OCI-LY3 (cell line): ENCODE measurements at regions not wholly inside any gene's neighbourhood (a gene's known extent, or its start where the extent isn't known, plus 50 kb on each side); places are given as distances from the start of the nearest gene placed in this dataset.

Experiments used
- H2AFZ ChIP-seq: fragments of 200-600, 300-600 bp; shearing (Covaris generic); 2 replicates; pipeline ENCODE4 v1.6.0; 2014; ENCODE audit warnings: antibody characterized with exemption, low read depth, low read length
- H3K27ac ChIP-seq: fragments of 200-600, 300-600 bp; sonication (generic); 2 replicates; pipeline ENCODE4 v1.5.1; 2014; ENCODE audit warnings: mild to moderate bottlenecking, low read length, moderate library complexity, mixed read lengths
- H3K27me3 ChIP-seq: fragments of 200-600, 300-600 bp; sonication (generic); 2 replicates; pipeline ENCODE4 v1.6.1; 2014; ENCODE audit warnings: low read depth, low read length, mixed read lengths
- H3K36me3 ChIP-seq: fragments of 200-600, 300-600 bp; sonication (generic); replicated peaks from 2 replicates; pipeline ENCODE3; 2014; ENCODE audit warnings: low read depth, low read length, mixed read lengths
- H3K4me1 ChIP-seq: fragments of 300-600, 200-600 bp; sonication (generic); 2 replicates; pipeline ENCODE4 v1.6.1; 2014; ENCODE audit warnings: low read length, mixed read lengths
- H3K4me2 ChIP-seq: fragments of 200-600, 300-600 bp; sonication (generic); 2 replicates; pipeline ENCODE4 v1.6.1; 2014; ENCODE audit warnings: low read length, mixed read lengths
- H3K4me3 ChIP-seq: fragments of 300-600, 200-600 bp; sonication (generic); 2 replicates; pipeline ENCODE4 v1.5.1; 2014; ENCODE audit warnings: antibody characterized with exemption, mild to moderate bottlenecking, low read length, moderate library complexity
- H3K79me2 ChIP-seq: fragments of 300-600, 200-600 bp; shearing (Covaris generic); 2 replicates; pipeline ENCODE4 v1.6.1; 2014; ENCODE audit warnings: mild to moderate bottlenecking, low read length, mixed read lengths
- H3K9ac ChIP-seq: fragments of 300-600, 200-600 bp; shearing (Covaris generic); 2 replicates; pipeline ENCODE4 v1.6.0; 2014; ENCODE audit warnings: mild to moderate bottlenecking, low read length, moderate library complexity
- H3K9me3 ChIP-seq: fragments of 200-600, 300-600 bp; shearing (Covaris generic); 2 replicates; pipeline ENCODE4 v1.6.1; 2014; ENCODE audit warnings: low read length, mixed read lengths; ENCODE audit not compliant: insufficient read depth
- H4K20me1 ChIP-seq: fragments of 200-600, 300-600 bp; sonication (generic); 2 replicates; pipeline ENCODE4 v1.6.1; 2016; ENCODE audit warnings: low read length, mixed read lengths; ENCODE audit not compliant: insufficient read depth
- CTCF ChIP-seq: fragments of 200-600, 300-600 bp; sonication (generic); IDR thresholded peaks from 2 replicates; pipeline ENCODE4 v1.5.1; 2014; ENCODE audit warnings: antibody characterized with exemption, low read length, low read depth
- EZH2phosphoT487 ChIP-seq: fragments of 200-600 bp; shearing (Covaris generic); IDR thresholded peaks from 2 replicates; pipeline ENCODE4 v1.6.1; 2018; ENCODE audit warnings: antibody characterized with exemption, mixed run types, low read depth

- Histone ChIP-seq H3K4me3 (no peak overlapping the region), H3K4me1 (no peaks in the 10 kb centered on the region), H3K27ac (no peak overlapping the region), H3K36me3 (no peaks in the 10 kb centered on the region), H4K20me1 (no peaks in the 10 kb centered on the region), H3K79me2 (no peaks in the 10 kb centered on the region), H3K4me2 (no peak overlapping the region), H3K9ac (no peak overlapping the region), H3K27me3 (no peaks in the 10 kb centered on the region), H2AFZ (no peak overlapping the region), H3K9me3 (no peaks in the 10 kb centered on the region)
- TF ChIP-seq CTCF, result no peak
- no peak for TF ChIP-seq EZH2phosphoT487
These were observed 123.6 kb downstream of the EMX2 start for GRCh38 chr10:117666166-117666565.

- H3K27me3 ChIP-seq, result no peaks in the 10 kb centered on the region
- no peaks in the 10 kb centered on the region for H4K20me1 ChIP-seq
- H2AFZ ChIP-seq, result no peak overlapping the region
- H3K4me1 ChIP-seq, result no peaks in the 10 kb centered on the region
- H3K27ac ChIP-seq, result no peak overlapping the region
- no peak overlapping the region for H3K4me3 ChIP-seq
- no peak overlapping the region for H3K9ac ChIP-seq
- H3K36me3 ChIP-seq, result no peaks in the 10 kb centered on the region
- H3K9me3 ChIP-seq, result no peaks in the 10 kb centered on the region
- TF ChIP-seq CTCF (no peak), EZH2phosphoT487 (no peak)
- H3K4me2 ChIP-seq, result no peak overlapping the region
- no peaks in the 10 kb centered on the region for H3K79me2 ChIP-seq
These were observed 124.4 kb downstream of the EMX2 start for GRCh38 chr10:117666965-117667364.

GRCh38 chr10:117667831-117668230 lies 125.3 kb downstream of the EMX2 start:
- H4K20me1 ChIP-seq, result no peaks in the 10 kb centered on the region
- no peaks in the 10 kb centered on the region for H3K27me3 ChIP-seq
- H3K9me3 ChIP-seq, result no peaks in the 10 kb centered on the region
- no peak overlapping the region for H3K27ac ChIP-seq
- TF ChIP-seq EZH2phosphoT487 (no peak), CTCF (no peak)
- no peaks in the 10 kb centered on the region for H3K79me2 ChIP-seq
- H3K9ac ChIP-seq, result no peak overlapping the region
- H3K36me3 ChIP-seq, result no peaks in the 10 kb centered on the region
- no peak overlapping the region for H2AFZ ChIP-seq
- H3K4me2 ChIP-seq, result no peak overlapping the region
- H3K4me1 ChIP-seq, result no peaks in the 10 kb centered on the region
- no peak overlapping the region for H3K4me3 ChIP-seq

- Histone ChIP-seq H4K20me1 (no peaks in the 10 kb centered on the region), H3K4me2 (no peak overlapping the region), H3K4me1 (no peaks in the 10 kb centered on the region), H3K9ac (no peak overlapping the region), H2AFZ (no peak overlapping the region), H3K27ac (no peak overlapping the region), H3K27me3 (no peaks in the 10 kb centered on the region), H3K36me3 (no peaks in the 10 kb centered on the region), H3K9me3 (no peaks in the 10 kb centered on the region), H3K4me3 (no peak overlapping the region), H3K79me2 (no peaks in the 10 kb centered on the region)
- TF ChIP-seq CTCF (no peak), EZH2phosphoT487 (no peak)
These were observed 125.9 kb downstream of the EMX2 start for GRCh38 chr10:117668327-117669008.
